Occipital lobe (tissue), 1 donor: ENCODE measurements at regions not wholly inside any gene's neighbourhood (a gene's known extent, or its start where the extent isn't known, plus 50 kb on each side); places are given as distances from the start of the nearest gene placed in this dataset.

Experiments used
- DNase-seq: peaks from one replicate; lab custom pipeline; 2025; lab: John Stamatoyannopoulos, UW

DNA sequence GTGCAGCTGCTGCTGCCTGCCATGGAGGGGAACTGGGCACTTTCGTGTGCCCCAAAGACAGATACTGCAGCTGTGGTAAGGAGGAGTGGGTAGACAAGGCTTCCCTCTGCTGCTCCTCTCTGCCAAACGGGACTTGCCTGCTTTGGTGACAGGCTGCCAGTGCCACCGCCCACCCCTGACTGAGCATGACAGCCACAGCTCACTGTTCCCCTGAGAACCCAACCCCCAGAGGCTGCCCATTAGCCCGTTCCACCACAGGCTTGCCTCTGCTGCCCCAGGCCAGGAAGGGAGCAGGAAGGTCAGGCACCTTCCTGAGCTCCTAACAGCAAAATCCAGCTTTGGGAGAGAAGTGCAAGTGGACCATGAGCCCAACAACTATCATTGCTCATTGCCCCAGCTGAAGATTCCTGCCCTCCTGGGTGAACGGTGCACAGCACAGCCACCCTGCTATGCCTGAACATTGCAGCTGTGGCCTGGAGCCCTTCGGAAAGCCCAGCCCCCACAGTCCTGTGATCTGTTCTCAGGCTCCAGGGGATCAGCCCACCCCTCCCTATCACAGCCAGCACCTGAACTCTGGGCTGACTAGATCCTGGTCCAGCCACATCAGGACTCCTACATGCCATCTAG, 58.7 kb upstream of the ANTXRL start:
- DNase-seq = no peak

GRCh38 chr10:46228563-46229071, 58.2 kb upstream of the ANTXRL start:
- peak; percentile 51 for DNase-seq

GRCh38 chr10:46229144-46229563, 57.6 kb upstream of the ANTXRL start:
- DNase-seq = no peak

DNA sequence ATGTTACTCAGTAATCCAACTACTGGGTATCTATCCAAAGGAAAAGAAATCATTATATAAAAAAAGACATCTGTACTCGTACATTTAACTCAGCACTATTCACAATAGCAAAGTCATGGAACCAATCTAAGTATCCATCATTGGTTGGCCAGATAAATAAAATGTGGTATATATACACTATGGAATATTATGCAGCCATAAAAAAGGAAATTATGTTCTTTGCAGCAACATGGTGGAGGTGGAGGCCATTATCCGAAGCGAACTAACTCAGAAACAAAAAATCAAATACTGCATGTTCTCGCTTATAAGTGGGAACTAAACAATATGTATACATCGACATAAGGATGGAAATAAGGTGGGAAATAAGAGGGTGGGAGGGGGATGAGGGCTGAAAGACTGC, 56.2 kb upstream of the ANTXRL start:
- DNase-seq = no peak

DNA sequence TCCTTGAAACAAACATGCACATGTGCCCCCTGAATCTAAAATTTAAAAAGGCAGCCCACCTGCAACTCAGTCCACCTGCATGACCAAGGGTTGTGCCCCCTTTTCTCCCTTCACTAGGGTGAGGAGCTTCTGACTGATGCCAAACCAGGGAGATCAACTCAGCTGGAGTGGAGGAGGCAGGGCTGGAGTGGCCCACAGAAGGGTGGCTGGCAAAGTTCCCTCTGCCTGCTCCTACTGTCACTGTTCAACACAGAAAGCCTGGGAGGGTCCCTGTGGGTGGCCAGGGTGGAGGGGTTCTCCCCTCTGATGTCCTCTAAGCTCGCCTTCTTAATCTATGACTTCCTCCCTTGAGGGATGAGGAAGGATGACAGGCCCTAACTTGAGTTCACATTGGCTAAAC, 55.7 kb upstream of the ANTXRL start:
- DNase-seq = no peak

GRCh38 chr10:46232084-46232483, 54.7 kb upstream of the ANTXRL start:
- no peak for DNase-seq

GRCh38 chr10:46232666-46233065, 54.1 kb upstream of the ANTXRL start:
- DNase-seq = no peak

- no peak for DNase-seq
These were observed 53.6 kb upstream of the ANTXRL start for GRCh38 chr10:46233181-46233580.

DNA sequence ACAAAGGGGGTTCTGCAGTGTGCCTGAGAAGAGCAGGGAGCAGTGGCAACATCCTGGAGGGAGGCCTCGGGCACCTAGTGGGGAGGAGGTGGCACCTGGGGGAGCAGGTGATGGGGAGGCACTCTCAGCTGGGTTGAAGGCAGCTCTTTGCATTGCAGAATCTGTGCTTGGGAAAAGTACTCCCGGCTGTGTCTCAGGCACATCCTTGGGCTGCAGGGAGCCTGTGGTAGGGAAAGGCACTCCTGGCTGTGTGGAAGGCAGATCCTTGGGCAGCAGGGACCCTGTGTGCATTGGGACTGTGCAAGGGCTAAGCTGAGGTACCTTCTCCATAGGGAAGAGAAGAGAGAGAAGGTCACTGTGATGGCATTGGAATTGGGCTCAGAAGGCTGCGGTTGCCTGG, 52.8 kb upstream of the ANTXRL start:
- no peak for DNase-seq

- DNase-seq = no peak
These were observed 52.3 kb upstream of the ANTXRL start for GRCh38 chr10:46234431-46235060.

- no peak for DNase-seq
These were observed 50.9 kb upstream of the ANTXRL start for GRCh38 chr10:46235705-46236545.

GRCh38 chr10:46236546-46236887, 50.3 kb upstream of the ANTXRL start:
- no peak for DNase-seq

- no peak for DNase-seq
These were observed 49.7 kb upstream of the ANTXRL start for GRCh38 chr10:46236941-46237681.
